HG03558 (cell line): ENCODE measurements at regions not wholly inside any gene's neighbourhood (a gene's known extent, or its start where the extent isn't known, plus 50 kb on each side); places are given as distances from the start of the nearest gene placed in this dataset.
"Not testable (repeated sequence)": the region's sequence is repeated elsewhere in the genome, so short reads cannot be mapped to it uniquely, and the experiment has no call there.

ENCODE experiments used
- ATAC-seq: cut with Tn5 transposase; IDR thresholded peaks from one replicate; pipeline ENCODE4 v1.9.1; 2021; ENCODE audit warnings: moderate number of reproducible peaks; ENCODE audit not compliant: unreplicated experiment; ENCODE audit errors: extremely low read depth

- ATAC-seq, result no peak
These were observed 302.2 kb downstream of the QKI start for GRCh38 chr6:163716690-163717089.

- ATAC-seq, result no peak
These were observed 301.3 kb downstream of the QKI start for GRCh38 chr6:163715846-163716245.

- ATAC-seq, result no peak
These were observed 299.7 kb downstream of the QKI start for GRCh38 chr6:163714179-163714578.

GRCh38 chr6:163712981-163713380 is 298.5 kb downstream of the QKI start:
- no peak for ATAC-seq

GRCh38 chr6:163712566-163712961 is 298.0 kb downstream of the QKI start:
- no peak for ATAC-seq

GRCh38 chr6:163711615-163712565 is 297.4 kb downstream of the QKI start:
- ATAC-seq, result peak; percentile 25

GRCh38 chr6:163710532-163711470 is 296.3 kb downstream of the QKI start:
- ATAC-seq, result no peak

- no peak for ATAC-seq
These were observed 295.2 kb downstream of the QKI start for GRCh38 chr6:163709693-163710092.

GRCh38 chr6:163709255-163709654 is 294.7 kb downstream of the QKI start:
- no peak for ATAC-seq

- ATAC-seq, result peak; percentile 39
These were observed 293.9 kb downstream of the QKI start for GRCh38 chr6:163708466-163708865.

- peak; percentile 27 for ATAC-seq
These were observed 293.2 kb downstream of the QKI start for GRCh38 chr6:163707387-163708355.

- ATAC-seq, result no peak
These were observed 292.1 kb downstream of the QKI start for GRCh38 chr6:163706500-163707087.

- peak; percentile 43 for ATAC-seq
These were observed 291.4 kb downstream of the QKI start for GRCh38 chr6:163705923-163706322.

GRCh38 chr6:163702736-163703135 is 288.2 kb downstream of the QKI start:
- no peak for ATAC-seq

- ATAC-seq, result no peak
These were observed 287.2 kb downstream of the QKI start for GRCh38 chr6:163701762-163702161.

GRCh38 chr6:163698086-163698485 is 283.6 kb downstream of the QKI start:
- ATAC-seq, result no peak

- ATAC-seq, result not testable (repeated sequence)
These were observed 281.8 kb downstream of the QKI start for GRCh38 chr6:163696311-163696710.

- no peak for ATAC-seq
These were observed 280.9 kb downstream of the QKI start for GRCh38 chr6:163695414-163695864.

- ATAC-seq, result no peak
These were observed 280.5 kb downstream of the QKI start for GRCh38 chr6:163694988-163695398.
